Ishikawa (cell line): ENCODE measurements at regions not wholly inside any gene's neighbourhood (a gene's known extent, or its start where the extent isn't known, plus 50 kb on each side); places are given as distances from the start of the nearest gene placed in this dataset.

ENCODE experiments used
- CEBPB ChIP-seq: IDR thresholded peaks from 2 replicates; pipeline ENCODE4 v1.6.1; 2012
- CREB1 ChIP-seq: IDR thresholded peaks from 2 replicates; pipeline ENCODE4 v1.6.1; 2012; ENCODE audit warnings: low read depth
- EGR1 ChIP-seq: IDR thresholded peaks from 2 replicates; pipeline ENCODE4 v1.6.1; 2012
- EP300 ChIP-seq: IDR thresholded peaks from 2 replicates; pipeline ENCODE4 v1.6.1; 2012; ENCODE audit warnings: borderline replicate concordance
- FOXM1 ChIP-seq: IDR thresholded peaks from 2 replicates; pipeline ENCODE4 v1.6.1; 2012; ENCODE audit warnings: low read depth, borderline replicate concordance
- MAX ChIP-seq: IDR thresholded peaks from 2 replicates; pipeline ENCODE4 v1.6.1; 2012
- NFIC ChIP-seq: IDR thresholded peaks from 2 replicates; pipeline ENCODE4 v1.6.1; 2012
- RAD21 ChIP-seq: IDR thresholded peaks from 2 replicates; pipeline ENCODE4 v1.6.1; 2012; ENCODE audit warnings: low read depth
- TAF1 ChIP-seq: IDR thresholded peaks from 2 replicates; pipeline ENCODE4 v1.6.1; 2012; ENCODE audit warnings: low read depth, mild to moderate bottlenecking
- TCF12 ChIP-seq: IDR thresholded peaks from 2 replicates; pipeline ENCODE4 v1.6.1; 2012; ENCODE audit warnings: low read depth
- TEAD4 ChIP-seq: IDR thresholded peaks from 2 replicates; pipeline ENCODE4 v1.6.1; 2012
- YY1 ChIP-seq: IDR thresholded peaks from 2 replicates; pipeline ENCODE4 v1.6.1; 2012; ENCODE audit warnings: low read depth
- ZBTB7A ChIP-seq: IDR thresholded peaks from 2 replicates; pipeline ENCODE4 v1.6.1; 2012; ENCODE audit warnings: low read depth
- TF ChIP-seq, protein P1 (sequence below): IDR thresholded peaks from 2 replicates; pipeline ENCODE4 v1.6.1; 2012; ENCODE audit warnings: low read depth, mild to moderate bottlenecking
- TF ChIP-seq, protein P2 (sequence below): IDR thresholded peaks from 2 replicates; pipeline ENCODE4 v1.6.1; 2012

GRCh38 chr11:88398791-88399570, 61.4 kb upstream of the CTSC start:
- no peak for TF ChIP-seq NFIC
- no peak for TF ChIP-seq EP300
- TF ChIP-seq FOXM1: no peak
- no peak for TF ChIP-seq TAF1

DNA sequence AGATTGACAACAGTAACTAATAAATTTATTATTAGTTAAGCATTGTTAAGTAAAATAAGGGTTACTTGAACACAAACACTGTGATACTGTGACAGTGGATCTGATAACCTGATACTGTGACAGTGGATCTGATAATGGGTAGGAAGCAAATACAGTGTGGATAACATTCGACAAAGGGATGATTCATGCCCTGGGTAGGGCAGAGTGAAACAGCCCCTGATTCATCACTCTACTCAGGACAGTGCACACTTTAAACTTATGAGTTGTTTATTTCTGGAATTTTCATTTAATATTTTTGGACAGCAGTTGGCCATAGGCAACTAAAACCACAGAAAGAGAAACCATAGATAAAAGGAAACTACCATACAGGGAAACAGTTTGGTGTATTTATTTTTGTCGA, 60.8 kb upstream of the CTSC start:
- TF ChIP-seq CEBPB: no peak
- TF ChIP-seq MAX: no peak

GRCh38 chr11:88390254-88390653, 52.7 kb upstream of the CTSC start:
- no peak for TF ChIP-seq YY1
- no peak for TF ChIP-seq CEBPB
- TF ChIP-seq CREB1: no peak
- no peak for TF ChIP-seq FOXM1
- TF ChIP-seq EP300: no peak
- no peak for TF ChIP-seq TEAD4
- no peak for TF ChIP-seq EGR1
- TF ChIP-seq, protein P1, sequence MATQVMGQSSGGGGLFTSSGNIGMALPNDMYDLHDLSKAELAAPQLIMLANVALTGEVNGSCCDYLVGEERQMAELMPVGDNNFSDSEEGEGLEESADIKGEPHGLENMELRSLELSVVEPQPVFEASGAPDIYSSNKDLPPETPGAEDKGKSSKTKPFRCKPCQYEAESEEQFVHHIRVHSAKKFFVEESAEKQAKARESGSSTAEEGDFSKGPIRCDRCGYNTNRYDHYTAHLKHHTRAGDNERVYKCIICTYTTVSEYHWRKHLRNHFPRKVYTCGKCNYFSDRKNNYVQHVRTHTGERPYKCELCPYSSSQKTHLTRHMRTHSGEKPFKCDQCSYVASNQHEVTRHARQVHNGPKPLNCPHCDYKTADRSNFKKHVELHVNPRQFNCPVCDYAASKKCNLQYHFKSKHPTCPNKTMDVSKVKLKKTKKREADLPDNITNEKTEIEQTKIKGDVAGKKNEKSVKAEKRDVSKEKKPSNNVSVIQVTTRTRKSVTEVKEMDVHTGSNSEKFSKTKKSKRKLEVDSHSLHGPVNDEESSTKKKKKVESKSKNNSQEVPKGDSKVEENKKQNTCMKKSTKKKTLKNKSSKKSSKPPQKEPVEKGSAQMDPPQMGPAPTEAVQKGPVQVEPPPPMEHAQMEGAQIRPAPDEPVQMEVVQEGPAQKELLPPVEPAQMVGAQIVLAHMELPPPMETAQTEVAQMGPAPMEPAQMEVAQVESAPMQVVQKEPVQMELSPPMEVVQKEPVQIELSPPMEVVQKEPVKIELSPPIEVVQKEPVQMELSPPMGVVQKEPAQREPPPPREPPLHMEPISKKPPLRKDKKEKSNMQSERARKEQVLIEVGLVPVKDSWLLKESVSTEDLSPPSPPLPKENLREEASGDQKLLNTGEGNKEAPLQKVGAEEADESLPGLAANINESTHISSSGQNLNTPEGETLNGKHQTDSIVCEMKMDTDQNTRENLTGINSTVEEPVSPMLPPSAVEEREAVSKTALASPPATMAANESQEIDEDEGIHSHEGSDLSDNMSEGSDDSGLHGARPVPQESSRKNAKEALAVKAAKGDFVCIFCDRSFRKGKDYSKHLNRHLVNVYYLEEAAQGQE: no peak
- TF ChIP-seq, protein P2, sequence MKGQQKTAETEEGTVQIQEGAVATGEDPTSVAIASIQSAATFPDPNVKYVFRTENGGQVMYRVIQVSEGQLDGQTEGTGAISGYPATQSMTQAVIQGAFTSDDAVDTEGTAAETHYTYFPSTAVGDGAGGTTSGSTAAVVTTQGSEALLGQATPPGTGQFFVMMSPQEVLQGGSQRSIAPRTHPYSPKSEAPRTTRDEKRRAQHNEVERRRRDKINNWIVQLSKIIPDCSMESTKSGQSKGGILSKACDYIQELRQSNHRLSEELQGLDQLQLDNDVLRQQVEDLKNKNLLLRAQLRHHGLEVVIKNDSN: no peak
- no peak for TF ChIP-seq ZBTB7A
- TF ChIP-seq MAX: no peak
- no peak for TF ChIP-seq RAD21
- TF ChIP-seq TCF12: no peak
- TF ChIP-seq NFIC: no peak
- TF ChIP-seq TAF1: no peak

- TF ChIP-seq ZBTB7A (no peak), EP300 (no peak), YY1 (no peak)
These were observed 50.4 kb upstream of the CTSC start for GRCh38 chr11:88387957-88388356.
